Spinal cord (tissue), 9 donors: ENCODE measurements at regions not wholly inside any gene's neighbourhood (a gene's known extent, or its start where the extent isn't known, plus 50 kb on each side); places are given as distances from the start of the nearest gene placed in this dataset.
A peak's percentile ranks its signal among the peaks of the same experiment; 100 is the strongest.

Source experiments
- DNase-seq, 6 donors: peaks; one replicate each; pipeline versions ENCODE4 v3.0.0 to v3.0.0-alpha.2; 2013 to 2015; ENCODE audit warnings: low spot score in 6 of 6, low read depth in 4 of 6
- H3K27ac ChIP-seq: one replicate; pipeline ENCODE4 v1.5.1; 2013; ENCODE audit warnings: low read depth, low read length, control low read depth
- H3K27me3 ChIP-seq: one replicate; pipeline ENCODE4 v1.6.1; 2013; ENCODE audit warnings: low read length; ENCODE audit not compliant: control insufficient read depth, insufficient read depth
- H3K36me3 ChIP-seq: one replicate; pipeline ENCODE4 v1.6.1; 2013; ENCODE audit warnings: low read length; ENCODE audit not compliant: control insufficient read depth, insufficient read depth
- H3K4me1 ChIP-seq: one replicate; pipeline ENCODE4 v1.6.1; 2013; ENCODE audit warnings: low read length; ENCODE audit not compliant: control insufficient read depth, insufficient read depth
- H3K4me3 ChIP-seq: one replicate; pipeline ENCODE4 v1.5.1; 2013; ENCODE audit warnings: low read depth, low read length, control low read depth
- H3K9me3 ChIP-seq: one replicate; pipeline ENCODE4 v1.6.1; 2013; ENCODE audit warnings: low read length; ENCODE audit not compliant: control insufficient read depth, insufficient read depth
- WGBS: methylation state at CpG from one replicate; pipeline ENCODE4 v1.1.5; 2013; ENCODE audit warnings: missing lambda C conversion rate; ENCODE audit not compliant: insufficient coverage; 5-methylcytosine and 5-hydroxymethylcytosine counted together
- donor health status: healthy.

- 78% methylated on average over 31 of the region's 37 CpGs for WGBS
- H3K36me3 ChIP-seq: peaks cover 12% of the 10 kb centered on the region
- no peaks in the 10 kb centered on the region for H3K9me3 ChIP-seq
Measured at GRCh38 chr12:111310076-111310870, 58.6 kb downstream of the PHETA1 start.

GRCh38 chr12:111309584-111309983, 59.3 kb downstream of the PHETA1 start:
- no peak overlapping the region for H3K27ac ChIP-seq
- peaks cover 1% of the 10 kb centered on the region for H3K9me3 ChIP-seq
- DNase-seq: no peak
- H3K4me1 ChIP-seq: peaks cover 4% of the 10 kb centered on the region
- H3K36me3 ChIP-seq: peaks cover 12% of the 10 kb centered on the region
- 63% methylated on average over 1 of the region's 3 CpGs for WGBS
- no peaks in the 10 kb centered on the region for H3K27me3 ChIP-seq
- no peak overlapping the region for H3K4me3 ChIP-seq

More at GRCh38 chr12:111310076-111310870, 58.6 kb downstream of the PHETA1 start:
- no peak for DNase-seq
- Histone ChIP-seq H3K27ac (no peak overlapping the region), H3K27me3 (no peaks in the 10 kb centered on the region), H3K4me1 (peaks cover 4% of the 10 kb centered on the region), H3K4me3 (no peak overlapping the region)

- Histone ChIP-seq H3K9me3 (peaks cover 8% of the 10 kb centered on the region), H3K4me1 (no peaks in the 10 kb centered on the region), H3K27ac (no peak overlapping the region), H3K4me3 (no peak overlapping the region), H3K36me3 (peaks cover 16% of the 10 kb centered on the region), H3K27me3 (no peaks in the 10 kb centered on the region)
- DNase-seq: no peak
- WGBS: 80% methylated on average over 7 of the region's 7 CpGs
Measured at GRCh38 chr12:111308473-111308872, 60.4 kb downstream of the PHETA1 start.

- Histone ChIP-seq H3K27ac (no peak overlapping the region), H3K27me3 (no peaks in the 10 kb centered on the region), H3K36me3 (peaks cover 13% of the 10 kb centered on the region), H3K4me3 (no peak overlapping the region), H3K4me1 (no peaks in the 10 kb centered on the region), H3K9me3 (peaks cover 8% of the 10 kb centered on the region)
- no peak for DNase-seq
- WGBS: 47% methylated on average over 2 of the region's 3 CpGs
Measured at GRCh38 chr12:111304642-111305071, 64.2 kb downstream of the PHETA1 start.

- WGBS: 95% methylated on average over 3 of the region's 3 CpGs
Measured at GRCh38 chr12:111303531-111303930, 65.4 kb downstream of the PHETA1 start.

GRCh38 chr12:111298582-111299436, 70.1 kb downstream of the PHETA1 start:
- Histone ChIP-seq H3K9me3 (no peaks in the 10 kb centered on the region), H3K27me3 (no peaks in the 10 kb centered on the region), H3K4me1 (peaks cover 13% of the 10 kb centered on the region), H3K4me3 (no peak overlapping the region), H3K27ac (no peak overlapping the region), H3K36me3 (peaks cover 10% of the 10 kb centered on the region)
- DNase-seq: peak in 5 of 6 donors; percentile 52 to 94 (median 63)
- 54% methylated on average over 13 of the region's 14 CpGs for WGBS

More at GRCh38 chr12:111303531-111303930, 65.4 kb downstream of the PHETA1 start:
- Histone ChIP-seq H3K9me3 (peaks cover 8% of the 10 kb centered on the region), H3K27ac (no peak overlapping the region), H3K27me3 (no peaks in the 10 kb centered on the region), H3K36me3 (peaks cover 13% of the 10 kb centered on the region), H3K4me3 (no peak overlapping the region), H3K4me1 (peaks cover 8% of the 10 kb centered on the region)
- no peak for DNase-seq

- H3K36me3 ChIP-seq: peaks cover 16% of the 10 kb centered on the region
- no peak overlapping the region for H3K4me3 ChIP-seq
- WGBS: 74% methylated on average over 6 of the region's 12 CpGs
- H3K4me1 ChIP-seq: peaks cover 13% of the 10 kb centered on the region
- DNase-seq: no peak
- H3K27me3 ChIP-seq: no peaks in the 10 kb centered on the region
- H3K9me3 ChIP-seq: no peaks in the 10 kb centered on the region
- H3K27ac ChIP-seq: no peak overlapping the region
Measured at GRCh38 chr12:111297703-111298426, 71.0 kb downstream of the PHETA1 start.

GRCh38 chr12:111296906-111297463, 71.9 kb downstream of the PHETA1 start:
- Histone ChIP-seq H3K4me3 (no peak overlapping the region), H3K36me3 (peaks cover 16% of the 10 kb centered on the region), H3K27me3 (no peaks in the 10 kb centered on the region), H3K9me3 (no peaks in the 10 kb centered on the region), H3K4me1 (peaks cover 13% of the 10 kb centered on the region), H3K27ac (no peak overlapping the region)
- DNase-seq: no peak
- WGBS: 88% methylated on average over 7 of the region's 7 CpGs

- no peaks in the 10 kb centered on the region for H3K27me3 ChIP-seq
- peaks cover 18% of the 10 kb centered on the region for H3K36me3 ChIP-seq
- H3K4me3 ChIP-seq: no peak overlapping the region
- no peak overlapping the region for H3K27ac ChIP-seq
- H3K9me3 ChIP-seq: no peaks in the 10 kb centered on the region
- no peak for DNase-seq
- WGBS: 75% methylated on average over 10 of the region's 10 CpGs
- peaks cover 13% of the 10 kb centered on the region for H3K4me1 ChIP-seq
Measured at GRCh38 chr12:111295176-111295575, 73.7 kb downstream of the PHETA1 start.
